ENCODE measurements at regions not wholly inside any gene's neighbourhood (a gene's known extent, or its start where the extent isn't known, plus 50 kb on each side); places are given as distances from the start of the nearest gene placed in this dataset.

- Histone ChIP-seq H3K27ac (ENCODE audit: low read depth in 2 of 2, low read length in 2 of 2) (no peak overlapping the region), H3K36me3 (ENCODE audit: control insufficient read depth in 2 of 2, insufficient read depth in 2 of 2, low read length in 2 of 2) (no peaks in the 10 kb centered on the region), H3K9me3 (ENCODE audit: control insufficient read depth in 2 of 2, low read length in 2 of 2) (no peaks in the 10 kb centered on the region), H3K27me3 (ENCODE audit: control insufficient read depth in 2 of 2, insufficient read depth in 2 of 2, low read length in 2 of 2) (no peaks in the 10 kb centered on the region), H3K4me3 (ENCODE audit: low read length in 2 of 2) (no peak overlapping the region), H3K4me1 (ENCODE audit: control insufficient read depth in 2 of 2, insufficient read depth in 2 of 2, low read length in 2 of 2) (no peaks in the 10 kb centered on the region), H3K9ac (ENCODE audit: low read depth in 1 of 2, low read length in 2 of 2) (no peak overlapping the region)
Measured at GRCh38 chr6:94645191-94645590, 932.1 kb upstream of the MANEA start.

- no peak overlapping the region for H3K9ac ChIP-seq (ENCODE audit: low read depth in 1 of 2, low read length in 2 of 2)
- H3K4me1 ChIP-seq (ENCODE audit: control insufficient read depth in 2 of 2, insufficient read depth in 2 of 2, low read length in 2 of 2) = no peaks in the 10 kb centered on the region
- H3K27ac ChIP-seq (ENCODE audit: low read depth in 2 of 2, low read length in 2 of 2) = no peak overlapping the region
- no peaks in the 10 kb centered on the region for H3K9me3 ChIP-seq (ENCODE audit: control insufficient read depth in 2 of 2, low read length in 2 of 2)
- H3K4me3 ChIP-seq (ENCODE audit: low read length in 2 of 2) = no peak overlapping the region
- no peaks in the 10 kb centered on the region for H3K36me3 ChIP-seq (ENCODE audit: control insufficient read depth in 2 of 2, insufficient read depth in 2 of 2, low read length in 2 of 2)
- H3K27me3 ChIP-seq (ENCODE audit: control insufficient read depth in 2 of 2, insufficient read depth in 2 of 2, low read length in 2 of 2) = no peaks in the 10 kb centered on the region
Measured at GRCh38 chr6:94639564-94639963, 937.8 kb upstream of the MANEA start.

- H3K9ac ChIP-seq (ENCODE audit: low read depth in 1 of 2, low read length in 2 of 2) = no peak overlapping the region
- H3K4me3 ChIP-seq (ENCODE audit: low read length in 2 of 2) = no peak overlapping the region
- no peaks in the 10 kb centered on the region for H3K36me3 ChIP-seq (ENCODE audit: control insufficient read depth in 2 of 2, insufficient read depth in 2 of 2, low read length in 2 of 2)
- no peak overlapping the region for H3K27ac ChIP-seq (ENCODE audit: low read depth in 2 of 2, low read length in 2 of 2)
- no peaks in the 10 kb centered on the region for H3K9me3 ChIP-seq (ENCODE audit: control insufficient read depth in 2 of 2, low read length in 2 of 2)
- no peaks in the 10 kb centered on the region for H3K27me3 ChIP-seq (ENCODE audit: control insufficient read depth in 2 of 2, insufficient read depth in 2 of 2, low read length in 2 of 2)
- H3K4me1 ChIP-seq (ENCODE audit: control insufficient read depth in 2 of 2, insufficient read depth in 2 of 2, low read length in 2 of 2) = no peaks in the 10 kb centered on the region
Measured at GRCh38 chr6:94636780-94637385, 940.5 kb upstream of the MANEA start.

- Histone ChIP-seq H3K4me3 (ENCODE audit: low read length in 2 of 2) (no peak overlapping the region), H3K36me3 (ENCODE audit: control insufficient read depth in 2 of 2, insufficient read depth in 2 of 2, low read length in 2 of 2) (no peaks in the 10 kb centered on the region), H3K27me3 (ENCODE audit: control insufficient read depth in 2 of 2, insufficient read depth in 2 of 2, low read length in 2 of 2) (no peaks in the 10 kb centered on the region), H3K9me3 (ENCODE audit: control insufficient read depth in 2 of 2, low read length in 2 of 2) (no peaks in the 10 kb centered on the region), H3K4me1 (ENCODE audit: control insufficient read depth in 2 of 2, insufficient read depth in 2 of 2, low read length in 2 of 2) (no peaks in the 10 kb centered on the region), H3K27ac (ENCODE audit: low read depth in 2 of 2, low read length in 2 of 2) (no peak overlapping the region), H3K9ac (ENCODE audit: low read depth in 1 of 2, low read length in 2 of 2) (no peak overlapping the region)
Measured at GRCh38 chr6:94623586-94623985, 953.7 kb upstream of the MANEA start.

GRCh38 chr6:94622783-94623182 lies 954.6 kb upstream of the MANEA start:
- Histone ChIP-seq H3K4me3 (ENCODE audit: low read length in 2 of 2) (no peak overlapping the region), H3K36me3 (ENCODE audit: control insufficient read depth in 2 of 2, insufficient read depth in 2 of 2, low read length in 2 of 2) (no peaks in the 10 kb centered on the region), H3K27me3 (ENCODE audit: control insufficient read depth in 2 of 2, insufficient read depth in 2 of 2, low read length in 2 of 2) (no peaks in the 10 kb centered on the region), H3K4me1 (ENCODE audit: control insufficient read depth in 2 of 2, insufficient read depth in 2 of 2, low read length in 2 of 2) (no peaks in the 10 kb centered on the region), H3K27ac (ENCODE audit: low read depth in 2 of 2, low read length in 2 of 2) (no peak overlapping the region), H3K9me3 (ENCODE audit: control insufficient read depth in 2 of 2, low read length in 2 of 2) (no peaks in the 10 kb centered on the region), H3K9ac (ENCODE audit: low read depth in 1 of 2, low read length in 2 of 2) (no peak overlapping the region)

- H3K4me1 ChIP-seq (ENCODE audit: control insufficient read depth in 2 of 2, insufficient read depth in 2 of 2, low read length in 2 of 2) = no peaks in the 10 kb centered on the region
- no peak overlapping the region for H3K9ac ChIP-seq (ENCODE audit: low read depth in 1 of 2, low read length in 2 of 2)
- H3K9me3 ChIP-seq (ENCODE audit: control insufficient read depth in 2 of 2, low read length in 2 of 2) = no peaks in the 10 kb centered on the region
- H3K27me3 ChIP-seq (ENCODE audit: control insufficient read depth in 2 of 2, insufficient read depth in 2 of 2, low read length in 2 of 2) = no peaks in the 10 kb centered on the region
- no peak overlapping the region for H3K4me3 ChIP-seq (ENCODE audit: low read length in 2 of 2)
- no peaks in the 10 kb centered on the region for H3K36me3 ChIP-seq (ENCODE audit: control insufficient read depth in 2 of 2, insufficient read depth in 2 of 2, low read length in 2 of 2)
- H3K27ac ChIP-seq (ENCODE audit: low read depth in 2 of 2, low read length in 2 of 2) = no peak overlapping the region
Measured at GRCh38 chr6:94600636-94601035, 976.7 kb upstream of the MANEA start.

- Histone ChIP-seq H3K4me3 (ENCODE audit: low read length in 2 of 2) (no peak overlapping the region), H3K36me3 (ENCODE audit: control insufficient read depth in 2 of 2, insufficient read depth in 2 of 2, low read length in 2 of 2) (no peaks in the 10 kb centered on the region), H3K27me3 (ENCODE audit: control insufficient read depth in 2 of 2, insufficient read depth in 2 of 2, low read length in 2 of 2) (no peaks in the 10 kb centered on the region), H3K4me1 (ENCODE audit: control insufficient read depth in 2 of 2, insufficient read depth in 2 of 2, low read length in 2 of 2) (no peaks in the 10 kb centered on the region), H3K9me3 (ENCODE audit: control insufficient read depth in 2 of 2, low read length in 2 of 2) (no peaks in the 10 kb centered on the region), H3K27ac (ENCODE audit: low read depth in 2 of 2, low read length in 2 of 2) (no peak overlapping the region), H3K9ac (ENCODE audit: low read depth in 1 of 2, low read length in 2 of 2) (no peak overlapping the region)
Measured at GRCh38 chr6:94597487-94597886, 979.8 kb upstream of the MANEA start.

GRCh38 chr6:94590416-94590815 lies 986.9 kb upstream of the MANEA start:
- H3K4me3 ChIP-seq (ENCODE audit: low read length in 2 of 2) = no peak overlapping the region
- no peak overlapping the region for H3K27ac ChIP-seq (ENCODE audit: low read depth in 2 of 2, low read length in 2 of 2)
- no peaks in the 10 kb centered on the region for H3K27me3 ChIP-seq (ENCODE audit: control insufficient read depth in 2 of 2, insufficient read depth in 2 of 2, low read length in 2 of 2)
- H3K9me3 ChIP-seq (ENCODE audit: control insufficient read depth in 2 of 2, low read length in 2 of 2) = no peaks in the 10 kb centered on the region
- H3K36me3 ChIP-seq (ENCODE audit: control insufficient read depth in 2 of 2, insufficient read depth in 2 of 2, low read length in 2 of 2) = no peaks in the 10 kb centered on the region
- no peak overlapping the region for H3K9ac ChIP-seq (ENCODE audit: low read depth in 1 of 2, low read length in 2 of 2)
- no peaks in the 10 kb centered on the region for H3K4me1 ChIP-seq (ENCODE audit: control insufficient read depth in 2 of 2, insufficient read depth in 2 of 2, low read length in 2 of 2)

GRCh38 chr6:94588301-94588700 lies 989.0 kb upstream of the MANEA start:
- Histone ChIP-seq H3K9ac (ENCODE audit: low read depth in 1 of 2, low read length in 2 of 2) (no peak overlapping the region), H3K4me1 (ENCODE audit: control insufficient read depth in 2 of 2, insufficient read depth in 2 of 2, low read length in 2 of 2) (no peaks in the 10 kb centered on the region), H3K4me3 (ENCODE audit: low read length in 2 of 2) (no peak overlapping the region), H3K9me3 (ENCODE audit: control insufficient read depth in 2 of 2, low read length in 2 of 2) (no peaks in the 10 kb centered on the region), H3K27ac (ENCODE audit: low read depth in 2 of 2, low read length in 2 of 2) (no peak overlapping the region), H3K27me3 (ENCODE audit: control insufficient read depth in 2 of 2, insufficient read depth in 2 of 2, low read length in 2 of 2) (no peaks in the 10 kb centered on the region), H3K36me3 (ENCODE audit: control insufficient read depth in 2 of 2, insufficient read depth in 2 of 2, low read length in 2 of 2) (no peaks in the 10 kb centered on the region)

GRCh38 chr6:94584211-94584610 lies 993.1 kb upstream of the MANEA start:
- Histone ChIP-seq H3K4me1 (ENCODE audit: control insufficient read depth in 2 of 2, insufficient read depth in 2 of 2, low read length in 2 of 2) (no peaks in the 10 kb centered on the region), H3K36me3 (ENCODE audit: control insufficient read depth in 2 of 2, insufficient read depth in 2 of 2, low read length in 2 of 2) (no peaks in the 10 kb centered on the region), H3K27ac (ENCODE audit: low read depth in 2 of 2, low read length in 2 of 2) (no peak overlapping the region), H3K9ac (ENCODE audit: low read depth in 1 of 2, low read length in 2 of 2) (no peak overlapping the region), H3K27me3 (ENCODE audit: control insufficient read depth in 2 of 2, insufficient read depth in 2 of 2, low read length in 2 of 2) (no peaks in the 10 kb centered on the region), H3K4me3 (ENCODE audit: low read length in 2 of 2) (no peak overlapping the region), H3K9me3 (ENCODE audit: control insufficient read depth in 2 of 2, low read length in 2 of 2) (no peaks in the 10 kb centered on the region)

GRCh38 chr6:94570581-94570980 lies 1006.8 kb upstream of the MANEA start:
- Histone ChIP-seq H3K4me3 (ENCODE audit: low read length in 2 of 2) (no peak overlapping the region), H3K9ac (ENCODE audit: low read depth in 1 of 2, low read length in 2 of 2) (no peak overlapping the region), H3K9me3 (ENCODE audit: control insufficient read depth in 2 of 2, low read length in 2 of 2) (no peaks in the 10 kb centered on the region), H3K36me3 (ENCODE audit: control insufficient read depth in 2 of 2, insufficient read depth in 2 of 2, low read length in 2 of 2) (no peaks in the 10 kb centered on the region), H3K4me1 (ENCODE audit: control insufficient read depth in 2 of 2, insufficient read depth in 2 of 2, low read length in 2 of 2) (no peaks in the 10 kb centered on the region), H3K27me3 (ENCODE audit: control insufficient read depth in 2 of 2, insufficient read depth in 2 of 2, low read length in 2 of 2) (no peaks in the 10 kb centered on the region), H3K27ac (ENCODE audit: low read depth in 2 of 2, low read length in 2 of 2) (no peak overlapping the region)
